Progenitor cell of endocrine pancreas (in vitro differentiated cells): ENCODE measurements at regions not wholly inside any gene's neighbourhood (a gene's known extent, or its start where the extent isn't known, plus 50 kb on each side); places are given as distances from the start of the nearest gene placed in this dataset.
"Not testable (repeated sequence)": the region's sequence is repeated elsewhere in the genome, so short reads cannot be mapped to it uniquely, and the experiment has no call there.

ENCODE experiments used
- DNase-seq: peaks from one replicate; pipeline ENCODE4 v3.0.0; 2021; ENCODE audit warnings: low spot score; ENCODE audit not compliant: unreplicated experiment
- H3K27ac Mint-ChIP-seq: 2 replicates; pipeline ENCODE4 v1.8.0; 2021; ENCODE audit warnings: mild to moderate bottlenecking, moderate library complexity, mixed read lengths
- H3K27me3 Mint-ChIP-seq: 2 replicates; pipeline ENCODE4 v1.8.0; 2021; ENCODE audit warnings: mixed read lengths
- H3K36me3 Mint-ChIP-seq: 2 replicates; pipeline ENCODE4 v1.8.0; 2022; ENCODE audit warnings: mixed read lengths; ENCODE audit not compliant: insufficient read depth
- H3K4me1 Mint-ChIP-seq: 2 replicates; pipeline ENCODE4 v1.8.0; 2021; ENCODE audit warnings: low read depth, mixed read lengths
- H3K4me3 Mint-ChIP-seq: 2 replicates; pipeline ENCODE4 v1.8.0; 2021; ENCODE audit warnings: low read depth, mild to moderate bottlenecking, moderate library complexity, mixed read lengths
- H3K9me3 Mint-ChIP-seq: 2 replicates; pipeline ENCODE4 v1.8.0; 2021; ENCODE audit warnings: low read depth, mixed read lengths
- CTCF ChIP-seq: fragments of 200-600 bp; sonication (generic); IDR thresholded peaks from one replicate; pipeline ENCODE4 v1.5.0; 2021; ENCODE audit warnings: antibody characterized with exemption, mild to moderate bottlenecking; ENCODE audit not compliant: unreplicated experiment

- H3K27me3 Mint-ChIP-seq, result no peaks in the 10 kb centered on the region
- no peak for DNase-seq
- no peak for TF ChIP-seq CTCF
- no peak overlapping the region for H3K4me3 Mint-ChIP-seq
- H3K9me3 Mint-ChIP-seq, result peaks cover 11% of the 10 kb centered on the region
- H3K27ac Mint-ChIP-seq, result no peak overlapping the region
- H3K4me1 Mint-ChIP-seq, result no peaks in the 10 kb centered on the region
- H3K36me3 Mint-ChIP-seq, result no peaks in the 10 kb centered on the region
Measured at GRCh38 chr6:140156131-140156530, 781.7 kb upstream of the CITED2 start.

GRCh38 chr6:140155451-140156126, 781.1 kb upstream of the CITED2 start:
- H3K4me1 Mint-ChIP-seq, result no peaks in the 10 kb centered on the region
- H3K27me3 Mint-ChIP-seq, result no peaks in the 10 kb centered on the region
- TF ChIP-seq CTCF, result no peak
- no peak overlapping the region for H3K27ac Mint-ChIP-seq
- DNase-seq, result no peak
- no peaks in the 10 kb centered on the region for H3K36me3 Mint-ChIP-seq
- H3K9me3 Mint-ChIP-seq, result peaks cover 11% of the 10 kb centered on the region
- no peak overlapping the region for H3K4me3 Mint-ChIP-seq

GRCh38 chr6:140153703-140154102, 779.3 kb upstream of the CITED2 start:
- TF ChIP-seq CTCF, result no peak
- no peak for DNase-seq
- H3K27me3 Mint-ChIP-seq, result no peaks in the 10 kb centered on the region
- H3K27ac Mint-ChIP-seq, result no peak overlapping the region
- H3K9me3 Mint-ChIP-seq, result peaks cover 15% of the 10 kb centered on the region
- no peaks in the 10 kb centered on the region for H3K4me1 Mint-ChIP-seq
- H3K4me3 Mint-ChIP-seq, result no peak overlapping the region
- no peaks in the 10 kb centered on the region for H3K36me3 Mint-ChIP-seq

GRCh38 chr6:140147825-140148814, 773.7 kb upstream of the CITED2 start:
- not testable (repeated sequence) for H3K4me3 Mint-ChIP-seq, H3K27me3 Mint-ChIP-seq, H3K36me3 Mint-ChIP-seq, DNase-seq, H3K4me1 Mint-ChIP-seq, H3K27ac Mint-ChIP-seq
- H3K9me3 Mint-ChIP-seq, result peaks cover 13% of the 10 kb centered on the region

- no peak for DNase-seq
- Mint-ChIP-seq H3K4me3 (no peak overlapping the region), H3K36me3 (no peaks in the 10 kb centered on the region), H3K4me1 (peaks cover 6% of the 10 kb centered on the region), H3K27ac (no peak overlapping the region), H3K9me3 (peaks cover 10% of the 10 kb centered on the region), H3K27me3 (no peaks in the 10 kb centered on the region)
- no peak for TF ChIP-seq CTCF
Measured at GRCh38 chr6:140140891-140141290, 766.4 kb upstream of the CITED2 start.
